T-helper 17 cell (primary cell): ENCODE measurements at regions not wholly inside any gene's neighbourhood (a gene's known extent, or its start where the extent isn't known, plus 50 kb on each side); places are given as distances from the start of the nearest gene placed in this dataset.

ENCODE experiments used
- ATAC-seq: fragments of 150-1000 bp; cut with Tn5 transposase; 2 replicates; pipeline ENCODE4 v1.10.0; 2021; ENCODE audit warnings: mild to moderate bottlenecking, moderate library complexity
- DNase-seq, 3 donors: peaks; one replicate each; pipeline versions ENCODE4 v3.0.0 to v3.0.0-alpha.2; 2020 to 2021
- H3K9me3 ChIP-seq: one replicate; pipeline ENCODE4 v1.7.0; 2013; ENCODE audit warnings: low read length, mild to moderate bottlenecking; ENCODE audit not compliant: control insufficient read depth, poor library complexity, severe bottlenecking
- H3K27ac Mint-ChIP-seq: one replicate; pipeline ENCODE4 v1.8.0; 2022; ENCODE audit warnings: mild to moderate bottlenecking, moderate library complexity, mixed read lengths
- H3K27me3 Mint-ChIP-seq: one replicate; pipeline ENCODE4 v1.8.0; 2022; ENCODE audit warnings: mixed read lengths
- H3K36me3 Mint-ChIP-seq: one replicate; pipeline ENCODE4 v1.8.0; 2022; ENCODE audit warnings: low read depth, mixed read lengths
- H3K4me1 Mint-ChIP-seq: one replicate; pipeline ENCODE4 v1.8.0; 2022; ENCODE audit warnings: mild to moderate bottlenecking, mixed read lengths
- H3K4me3 Mint-ChIP-seq: one replicate; pipeline ENCODE4 v1.8.0; 2022; ENCODE audit warnings: mild to moderate bottlenecking, moderate library complexity, mixed read lengths

- no peak for ATAC-seq
- H3K27ac Mint-ChIP-seq: no peak overlapping the region
Measured at GRCh38 chr5:4531756-4532704, 608.1 kb upstream of the ADAMTS16 start.

DNA sequence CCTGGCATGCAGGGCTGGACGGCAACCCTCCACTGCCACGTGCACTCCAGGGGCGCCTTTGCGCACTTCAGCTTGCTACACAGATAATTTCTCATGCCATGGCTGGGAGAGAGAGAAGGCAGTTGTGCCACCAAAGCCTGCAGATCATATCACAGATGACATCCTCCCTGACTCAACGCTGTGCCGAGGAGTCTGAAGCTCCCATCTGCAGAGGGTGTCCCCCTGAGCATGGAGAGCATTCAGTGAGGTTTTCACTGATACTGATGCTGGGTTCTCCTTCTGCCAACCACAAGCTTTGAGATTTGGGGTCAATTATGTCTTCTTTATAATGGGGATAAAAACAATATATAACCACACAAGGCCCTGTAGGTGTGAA is 607.4 kb upstream of the ADAMTS16 start:
- H3K9me3 ChIP-seq: no peaks in the 10 kb centered on the region
- Mint-ChIP-seq H3K4me3 (no peak overlapping the region), H3K4me1 (no peaks in the 10 kb centered on the region), H3K27me3 (no peaks in the 10 kb centered on the region), H3K36me3 (no peaks in the 10 kb centered on the region), H3K27ac (no peak overlapping the region)
- no peak for ATAC-seq
- DNase-seq: no peak

More at GRCh38 chr5:4531756-4532704, 608.1 kb upstream of the ADAMTS16 start:
- no peaks in the 10 kb centered on the region for H3K9me3 ChIP-seq
- Mint-ChIP-seq H3K27me3 (no peaks in the 10 kb centered on the region), H3K4me1 (no peaks in the 10 kb centered on the region), H3K36me3 (no peaks in the 10 kb centered on the region), H3K4me3 (no peak overlapping the region)
- no peak for DNase-seq

- H3K9me3 ChIP-seq: no peaks in the 10 kb centered on the region
- Mint-ChIP-seq H3K4me1 (no peaks in the 10 kb centered on the region), H3K27me3 (no peaks in the 10 kb centered on the region), H3K27ac (no peak overlapping the region), H3K36me3 (no peaks in the 10 kb centered on the region), H3K4me3 (no peak overlapping the region)
- DNase-seq: no peak
- ATAC-seq: no peak
Measured at GRCh38 chr5:4533457-4534105, 606.5 kb upstream of the ADAMTS16 start.

DNA sequence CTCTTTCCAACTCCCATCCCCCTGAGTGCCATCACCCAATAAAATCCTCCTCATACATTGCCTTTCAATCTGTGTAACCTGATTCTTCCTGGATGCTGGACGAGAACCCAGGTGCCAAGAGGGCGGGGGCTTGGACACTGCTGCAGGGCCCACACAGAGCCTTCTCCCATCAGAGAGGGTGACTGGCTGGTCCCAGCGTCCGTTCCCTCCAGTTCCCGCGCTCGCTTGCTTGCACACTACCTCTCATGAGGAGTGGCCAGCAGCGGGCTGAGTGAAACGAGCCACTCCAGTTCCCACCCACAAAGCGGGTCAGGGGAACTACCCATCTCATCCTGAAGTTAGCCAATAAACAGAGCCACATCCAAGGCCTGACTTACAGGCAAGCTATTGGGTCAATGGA is 602.6 kb upstream of the ADAMTS16 start:
- no peaks in the 10 kb centered on the region for H3K9me3 ChIP-seq
- H3K4me1 Mint-ChIP-seq: no peaks in the 10 kb centered on the region
- no peaks in the 10 kb centered on the region for H3K36me3 Mint-ChIP-seq
- no peak overlapping the region for H3K4me3 Mint-ChIP-seq
- ATAC-seq (no peak), DNase-seq (no peak)
- no peak overlapping the region for H3K27ac Mint-ChIP-seq
- H3K27me3 Mint-ChIP-seq: no peaks in the 10 kb centered on the region

DNA sequence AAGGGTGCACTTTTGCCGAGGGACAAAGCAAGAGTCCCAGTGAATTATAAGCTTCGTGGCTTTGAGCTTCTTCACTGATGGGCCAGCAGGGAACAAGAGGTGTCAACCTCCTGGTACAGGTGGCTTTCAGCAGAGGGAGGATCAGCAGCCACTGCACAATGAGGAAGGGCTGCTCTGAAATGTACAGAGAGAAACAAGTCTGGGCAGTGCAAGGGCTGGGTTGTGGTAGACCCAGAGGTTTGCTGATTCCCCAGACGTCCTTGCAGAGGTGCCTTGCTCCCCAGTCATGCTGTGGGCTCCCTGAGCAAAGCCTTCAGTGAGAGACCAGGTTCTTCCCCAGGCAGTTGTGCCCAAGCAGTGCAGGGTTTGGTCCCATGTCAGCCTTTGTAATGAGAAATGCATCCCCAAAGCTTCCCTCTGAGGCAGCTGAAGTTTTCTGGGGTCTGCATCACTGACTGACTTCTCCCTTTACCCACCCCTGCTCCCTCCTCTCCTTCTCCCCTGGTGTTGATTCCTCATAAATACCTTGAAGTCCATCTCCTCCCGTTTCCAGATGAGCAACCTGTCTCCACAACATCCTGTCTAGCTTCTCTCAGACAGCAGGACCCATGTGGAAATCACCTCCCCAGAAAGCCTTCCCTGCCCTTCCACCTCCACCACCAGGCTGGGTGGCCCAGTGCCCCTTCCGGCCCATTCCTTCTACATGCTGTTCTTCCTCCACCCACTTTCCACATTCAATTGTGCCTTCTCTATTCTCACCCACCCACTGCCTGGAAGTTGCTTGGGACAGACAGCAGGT is 599.6 kb upstream of the ADAMTS16 start:
- Mint-ChIP-seq H3K4me1 (no peaks in the 10 kb centered on the region), H3K27ac (no peak overlapping the region), H3K27me3 (no peaks in the 10 kb centered on the region), H3K36me3 (no peaks in the 10 kb centered on the region), H3K4me3 (no peak overlapping the region)
- H3K9me3 ChIP-seq: no peaks in the 10 kb centered on the region
- ATAC-seq (no peak), DNase-seq (no peak)

- H3K9me3 ChIP-seq: no peaks in the 10 kb centered on the region
- Mint-ChIP-seq H3K27ac (no peak overlapping the region), H3K4me1 (no peaks in the 10 kb centered on the region), H3K4me3 (no peak overlapping the region), H3K36me3 (no peaks in the 10 kb centered on the region), H3K27me3 (no peaks in the 10 kb centered on the region)
- DNase-seq: no peak
- no peak for ATAC-seq
Measured at GRCh38 chr5:4541334-4541733, 598.8 kb upstream of the ADAMTS16 start.

- ATAC-seq (no peak), DNase-seq (no peak)
- Mint-ChIP-seq H3K27ac (no peak overlapping the region), H3K4me3 (no peak overlapping the region), H3K36me3 (no peaks in the 10 kb centered on the region), H3K4me1 (no peaks in the 10 kb centered on the region), H3K27me3 (no peaks in the 10 kb centered on the region)
- H3K9me3 ChIP-seq: no peaks in the 10 kb centered on the region
Measured at GRCh38 chr5:4542145-4542778, 597.9 kb upstream of the ADAMTS16 start.

GRCh38 chr5:4544049-4544670 is 596.0 kb upstream of the ADAMTS16 start:
- no peaks in the 10 kb centered on the region for H3K27me3 Mint-ChIP-seq
- ATAC-seq (no peak), DNase-seq (no peak)
- no peak overlapping the region for H3K27ac Mint-ChIP-seq
- H3K36me3 Mint-ChIP-seq: no peaks in the 10 kb centered on the region
- no peak overlapping the region for H3K4me3 Mint-ChIP-seq
- no peaks in the 10 kb centered on the region for H3K4me1 Mint-ChIP-seq
- H3K9me3 ChIP-seq: no peaks in the 10 kb centered on the region

DNA sequence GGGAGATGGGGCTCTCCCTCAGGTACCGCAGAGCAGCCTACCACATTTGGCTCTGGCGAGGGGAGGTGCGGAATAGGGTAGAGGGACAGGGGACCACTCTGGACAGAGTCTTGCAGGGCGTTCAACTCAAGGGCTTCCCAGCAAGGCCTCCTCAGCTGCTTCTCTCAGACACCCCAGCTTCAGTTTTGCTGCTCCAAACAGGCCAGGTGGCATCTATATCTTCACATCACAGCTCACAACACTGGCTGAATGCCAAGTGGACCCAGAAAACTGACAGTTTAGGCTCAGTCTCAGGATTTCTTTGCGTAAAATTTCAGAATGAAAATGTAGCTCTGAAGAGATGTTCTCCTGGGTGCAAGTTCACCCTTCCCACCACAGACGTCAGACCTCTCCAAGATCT is 592.6 kb upstream of the ADAMTS16 start:
- no peaks in the 10 kb centered on the region for H3K27me3 Mint-ChIP-seq
- no peak overlapping the region for H3K27ac Mint-ChIP-seq
- H3K9me3 ChIP-seq: no peaks in the 10 kb centered on the region

DNA sequence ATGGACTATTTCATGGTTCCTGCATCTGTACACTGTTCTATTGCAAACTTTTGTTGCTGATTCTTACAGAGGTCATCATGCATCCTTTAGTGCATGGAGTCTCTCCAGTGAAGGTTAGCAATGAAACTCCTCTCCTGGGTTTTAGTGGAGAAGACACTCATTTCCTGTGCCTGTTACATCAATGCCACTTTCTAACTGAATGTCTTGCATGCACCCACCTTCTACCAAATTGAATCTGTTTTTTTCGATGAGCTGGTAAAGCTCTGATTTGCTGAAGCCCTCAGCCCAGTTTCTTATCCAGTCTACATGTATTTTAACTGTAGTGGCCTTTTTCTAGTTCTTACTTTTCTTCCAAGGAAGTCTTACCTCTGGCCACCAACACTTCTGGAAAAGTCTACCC is 591.8 kb upstream of the ADAMTS16 start:
- H3K9me3 ChIP-seq: no peaks in the 10 kb centered on the region
- Mint-ChIP-seq H3K27me3 (no peaks in the 10 kb centered on the region), H3K4me3 (no peak overlapping the region), H3K4me1 (no peaks in the 10 kb centered on the region), H3K36me3 (no peaks in the 10 kb centered on the region), H3K27ac (no peak overlapping the region)
- ATAC-seq (no peak), DNase-seq (no peak)

More for the DNA sequence above, 592.6 kb upstream of the ADAMTS16 start:
- Mint-ChIP-seq H3K4me1 (no peaks in the 10 kb centered on the region), H3K36me3 (no peaks in the 10 kb centered on the region), H3K4me3 (no peak overlapping the region)
- ATAC-seq: no peak
- DNase-seq: no peak

GRCh38 chr5:4549351-4549750 is 590.8 kb upstream of the ADAMTS16 start:
- Mint-ChIP-seq H3K27me3 (no peaks in the 10 kb centered on the region), H3K27ac (no peak overlapping the region), H3K4me1 (no peaks in the 10 kb centered on the region), H3K4me3 (no peak overlapping the region), H3K36me3 (no peaks in the 10 kb centered on the region)
- H3K9me3 ChIP-seq: no peaks in the 10 kb centered on the region
- DNase-seq (no peak), ATAC-seq (no peak)

DNA sequence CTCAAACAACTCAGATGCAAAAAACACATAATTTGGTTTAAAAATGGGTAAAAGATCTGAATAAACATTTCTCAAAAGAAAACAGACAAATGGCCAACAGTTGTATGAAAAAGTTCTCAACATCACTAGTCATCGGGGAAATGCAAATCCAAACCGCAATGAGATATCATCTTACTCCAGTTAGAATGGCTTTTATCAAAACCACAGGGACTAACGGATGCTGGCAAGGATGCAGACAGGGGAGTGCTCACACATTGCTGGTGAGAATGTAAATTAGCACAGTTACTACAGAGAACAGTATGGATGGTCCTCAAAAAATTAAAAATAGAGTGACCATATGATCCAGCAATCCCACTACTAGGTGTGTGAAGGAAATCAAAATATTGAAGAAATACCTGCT is 589.1 kb upstream of the ADAMTS16 start:
- no peaks in the 10 kb centered on the region for H3K36me3 Mint-ChIP-seq
- no peaks in the 10 kb centered on the region for H3K27me3 Mint-ChIP-seq
- no peak for ATAC-seq
- H3K4me3 Mint-ChIP-seq: no peak overlapping the region
- no peaks in the 10 kb centered on the region for H3K4me1 Mint-ChIP-seq
- H3K9me3 ChIP-seq: no peaks in the 10 kb centered on the region
- no peak overlapping the region for H3K27ac Mint-ChIP-seq
- DNase-seq: no peak
